HCT116 (cell line): ENCODE measurements at regions not wholly inside any gene's neighbourhood (a gene's known extent, or its start where the extent isn't known, plus 50 kb on each side); places are given as distances from the start of the nearest gene placed in this dataset.

Experiments used
- EGR1 ChIP-seq: IDR thresholded peaks from 2 replicates; pipeline ENCODE4 v1.6.1; 2012; ENCODE audit warnings: low read depth
- EZH2 ChIP-seq: fragments of 200-600 bp; sonication (generic); IDR thresholded peaks from 2 replicates; pipeline ENCODE4 v1.6.1; 2017; ENCODE audit warnings: antibody characterized with exemption, mixed run types
- FOSL1 ChIP-seq: IDR thresholded peaks from 2 replicates; pipeline ENCODE4 v1.6.1; 2012; ENCODE audit warnings: low read depth
- POLR2A ChIP-seq: IDR thresholded peaks from 2 replicates; pipeline ENCODE4 v1.7.0; 2011; ENCODE audit warnings: borderline replicate concordance; ENCODE audit not compliant: insufficient read depth, insufficient read length; ENCODE audit errors: extremely low read depth
- TCF7L2 ChIP-seq: IDR thresholded peaks from 2 replicates; pipeline ENCODE4 v1.7.0; 2011; ENCODE audit warnings: borderline replicate concordance, inconsistent platforms; ENCODE audit not compliant: insufficient read depth, insufficient read length; ENCODE audit errors: extremely low read depth
- YY1 ChIP-seq: IDR thresholded peaks from 2 replicates; pipeline ENCODE4 v1.6.1; 2011; ENCODE audit warnings: low read length, low read depth, moderate library complexity, mild to moderate bottlenecking; ENCODE audit not compliant: insufficient replicate concordance; ENCODE audit errors: extremely low read depth
- ZNF274 ChIP-seq: fragments of 200-500 bp; sonication (Bioruptor generic); IDR thresholded peaks from 2 replicates; pipeline ENCODE4 v1.6.1; 2014; ENCODE audit warnings: mild to moderate bottlenecking, low read depth, low read length, inconsistent platforms
- TF ChIP-seq, protein P1 (sequence below), 3 experiments: fragments of 200-600 bp in 1 of 3; sonication (generic) in 1 of 3; IDR thresholded peaks in 2 of 3; conservative IDR thresholded peaks in 1 of 3; 2 replicates each; pipeline ENCODE4 v1.5.1; 2012 to 2017; ENCODE audit warnings: low read depth in 2 of 3, low read length in 2 of 3, antibody characterized with exemption in 1 of 3, borderline replicate concordance in 1 of 3, control low read depth in 1 of 3, mild to moderate bottlenecking in 1 of 3, mixed read lengths in 1 of 3, mixed run types in 1 of 3, moderate library complexity in 1 of 3; ENCODE audit not compliant: insufficient read depth in 1 of 3
- TF ChIP-seq, protein P2 (sequence below): IDR thresholded peaks from 2 replicates; pipeline ENCODE4 v1.6.1; 2012

GRCh38 chrX:40343319-40343718 lies 237.5 kb upstream of the ATP6AP2 start:
- TF ChIP-seq, protein P1, sequence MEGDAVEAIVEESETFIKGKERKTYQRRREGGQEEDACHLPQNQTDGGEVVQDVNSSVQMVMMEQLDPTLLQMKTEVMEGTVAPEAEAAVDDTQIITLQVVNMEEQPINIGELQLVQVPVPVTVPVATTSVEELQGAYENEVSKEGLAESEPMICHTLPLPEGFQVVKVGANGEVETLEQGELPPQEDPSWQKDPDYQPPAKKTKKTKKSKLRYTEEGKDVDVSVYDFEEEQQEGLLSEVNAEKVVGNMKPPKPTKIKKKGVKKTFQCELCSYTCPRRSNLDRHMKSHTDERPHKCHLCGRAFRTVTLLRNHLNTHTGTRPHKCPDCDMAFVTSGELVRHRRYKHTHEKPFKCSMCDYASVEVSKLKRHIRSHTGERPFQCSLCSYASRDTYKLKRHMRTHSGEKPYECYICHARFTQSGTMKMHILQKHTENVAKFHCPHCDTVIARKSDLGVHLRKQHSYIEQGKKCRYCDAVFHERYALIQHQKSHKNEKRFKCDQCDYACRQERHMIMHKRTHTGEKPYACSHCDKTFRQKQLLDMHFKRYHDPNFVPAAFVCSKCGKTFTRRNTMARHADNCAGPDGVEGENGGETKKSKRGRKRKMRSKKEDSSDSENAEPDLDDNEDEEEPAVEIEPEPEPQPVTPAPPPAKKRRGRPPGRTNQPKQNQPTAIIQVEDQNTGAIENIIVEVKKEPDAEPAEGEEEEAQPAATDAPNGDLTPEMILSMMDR (IDR thresholded peaks at IDR 0.05 in 2 of 3, conservative IDR thresholded peaks at IDR 0.05 in 1 of 3; ENCODE audit: borderline replicate concordance in 1 of 3, insufficient read depth in 1 of 3, low read depth in 2 of 3, low read length in 2 of 3) = no peak
- TF ChIP-seq, protein P2, sequence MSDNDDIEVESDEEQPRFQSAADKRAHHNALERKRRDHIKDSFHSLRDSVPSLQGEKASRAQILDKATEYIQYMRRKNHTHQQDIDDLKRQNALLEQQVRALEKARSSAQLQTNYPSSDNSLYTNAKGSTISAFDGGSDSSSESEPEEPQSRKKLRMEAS = no peak
- TF ChIP-seq ZNF274 (no peak), EZH2 (no peak), YY1 (no peak), FOSL1 (no peak), POLR2A (no peak), TCF7L2 (no peak), EGR1 (no peak)
